Ovary (tissue), 7 donors: ENCODE measurements at regions not wholly inside any gene's neighbourhood (a gene's known extent, or its start where the extent isn't known, plus 50 kb on each side); places are given as distances from the start of the nearest gene placed in this dataset.

Experiments used
- DNase-seq, 5 donors: peaks; one replicate each; pipeline ENCODE4 v3.0.0-alpha.2; 2019 to 2020
- H3K27ac ChIP-seq, 2 donors: fragments of 200-600 bp; one replicate each; pipeline versions ENCODE4 v1.5.1 to v1.8.0; 2019 to 2022
- H3K27me3 ChIP-seq: fragments of 200-600 bp; one replicate; pipeline ENCODE4 v1.8.0; 2022
- H3K36me3 ChIP-seq: fragments of 200-600 bp; sonication (generic); one replicate; pipeline ENCODE4 v1.5.1; 2019
- H3K4me1 ChIP-seq: one replicate; pipeline ENCODE4 v1.8.1; 2013; ENCODE audit warnings: mild to moderate bottlenecking, moderate library complexity; ENCODE audit not compliant: insufficient read depth
- H3K4me3 ChIP-seq: fragments of 200-600 bp; sonication (generic); one replicate; pipeline ENCODE4 v1.5.1; 2017
- H3K9me3 ChIP-seq, 2 donors: fragments of 200-600 bp in 1 of 2; sonication (generic) in 1 of 2; one replicate each; pipeline versions ENCODE4 v1.5.1 to v1.8.1; 2013 to 2019; ENCODE audit warnings: mild to moderate bottlenecking in 1 of 2, moderate library complexity in 1 of 2
- CTCF ChIP-seq, 3 donors: fragments of 450-650 bp in 2 of 3; fragments of 200-600 bp in 1 of 3; IDR thresholded peaks; one replicate each; pipeline versions ENCODE4 v1.5.1 to v1.8.0; 2016 to 2022; ENCODE audit warnings: antibody characterized with exemption in 3 of 3, mild to moderate bottlenecking in 1 of 3
- EP300 ChIP-seq: sonication (generic); formaldehyde crosslinking; IDR thresholded peaks from one replicate; pipeline ENCODE4 v1.6.1; 2017; ENCODE audit warnings: antibody characterized with exemption
- POLR2A ChIP-seq: fragments of 450-650 bp; IDR thresholded peaks from one replicate; pipeline ENCODE4 v1.6.1; 2017; ENCODE audit warnings: antibody characterized with exemption, mild to moderate bottlenecking, moderate library complexity
- WGBS, 3 donors: extraction: QIAGEN DNeasy Blood & Tissue Kit in 1 of 3; methylation state at CpG; one replicate each; pipeline versions ENCODE4 v1.1.5 to v1.1.7; 2013 to 2017; 5-methylcytosine and 5-hydroxymethylcytosine counted together
- intact Hi-C, 4 donors: fragments of 100-400 bp; cut with DNase I; formaldehyde crosslinking; loops; one replicate each; pipeline versions ENCODE4 v1.11.0 to v1.15.1; 2022 to 2023
- donor health status: DM: no; HTN: no; CAD: no; lungs with moderate emphysema.
- donor health status: DM: no; HTN: no; CAD: no.
- donor health status: Bipolar disorder and iron deficiency.
- donor health status: DM: no; HTN: no; CAD: no.
- donor health status: DM: yes; HTN: yes; CAD: no.

DNA sequence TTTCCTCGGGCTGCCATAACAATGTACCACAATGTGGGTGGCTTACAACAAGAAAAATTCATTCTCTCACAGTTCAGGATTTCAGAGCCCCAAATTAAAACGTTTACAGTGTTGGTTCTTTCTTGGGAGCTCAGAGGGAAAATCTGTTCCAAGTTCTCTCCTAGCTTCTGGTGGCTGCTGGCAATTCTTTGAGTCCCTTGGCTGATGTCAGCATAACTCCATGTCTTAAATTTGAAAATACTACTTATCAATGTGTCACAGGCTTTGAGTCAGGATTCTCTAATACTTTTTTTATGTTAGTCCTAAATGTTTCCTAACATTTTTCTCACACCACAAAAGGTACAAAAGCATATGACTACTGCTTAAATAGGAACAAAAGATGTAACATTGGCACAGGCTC is 198.4 kb upstream of the ATXN7L3B start:
- H3K36me3 ChIP-seq = no peaks in the 10 kb centered on the region
- 18 to 50% (median 41%) methylated on average over 2 of the region's 2 CpGs for WGBS, 3 donors
- H3K27me3 ChIP-seq = no peaks in the 10 kb centered on the region
- DNase-seq = no peak
- no peak overlapping the region for H3K27ac ChIP-seq
- intact Hi-C loops = no loop called here
- H3K4me3 ChIP-seq = no peak overlapping the region
- no peaks in the 10 kb centered on the region for H3K4me1 ChIP-seq
- H3K9me3 ChIP-seq = no peaks in the 10 kb centered on the region
- no peak for TF ChIP-seq EP300
- TF ChIP-seq POLR2A = no peak
- no peak for TF ChIP-seq CTCF (IDR thresholded peaks at IDR 0.05)

- no peak overlapping the region for H3K4me3 ChIP-seq
- H3K27me3 ChIP-seq = no peaks in the 10 kb centered on the region
- no peak for TF ChIP-seq EP300
- no peak for TF ChIP-seq POLR2A
- no peak for TF ChIP-seq CTCF (IDR thresholded peaks at IDR 0.05)
- H3K4me1 ChIP-seq = no peaks in the 10 kb centered on the region
- H3K9me3 ChIP-seq = no peaks in the 10 kb centered on the region
- 8 to 12% (median 9%) methylated on average over 3 of the region's 3 CpGs for WGBS, 3 donors
- no peak for DNase-seq
- intact Hi-C loops = loop anchor here in 1 of 4 donors (2.0 kb wide), 1 partner anchor 15 kb away; no protein-coding TSS in a partner anchor
- no peak overlapping the region for H3K27ac ChIP-seq
- no peaks in the 10 kb centered on the region for H3K36me3 ChIP-seq
Measured at GRCh38 chr12:74349925-74350324, 187.7 kb upstream of the ATXN7L3B start.

GRCh38 chr12:74365178-74365964 is 172.3 kb upstream of the ATXN7L3B start:
- Histone ChIP-seq H3K4me3 (no peak overlapping the region), H3K4me1 (no peaks in the 10 kb centered on the region), H3K27ac (no peak overlapping the region), H3K9me3 (no peaks in the 10 kb centered on the region), H3K27me3 (no peaks in the 10 kb centered on the region), H3K36me3 (no peaks in the 10 kb centered on the region)
- peak; percentile 21 to 51 (median 22) for DNase-seq
- TF ChIP-seq CTCF (IDR thresholded peaks at IDR 0.05) = peak in 1 of 3 donors; percentile 25
- no peak for TF ChIP-seq EP300
- no peak for TF ChIP-seq POLR2A
- WGBS, 3 donors = 72 to 73% (median 72%) methylated on average over 6 of the region's 6 CpGs
- intact Hi-C loops = loop anchor here in 1 of 4 donors (2.0 kb wide), 1 partner anchor 15 kb away; no protein-coding TSS in a partner anchor

DNA sequence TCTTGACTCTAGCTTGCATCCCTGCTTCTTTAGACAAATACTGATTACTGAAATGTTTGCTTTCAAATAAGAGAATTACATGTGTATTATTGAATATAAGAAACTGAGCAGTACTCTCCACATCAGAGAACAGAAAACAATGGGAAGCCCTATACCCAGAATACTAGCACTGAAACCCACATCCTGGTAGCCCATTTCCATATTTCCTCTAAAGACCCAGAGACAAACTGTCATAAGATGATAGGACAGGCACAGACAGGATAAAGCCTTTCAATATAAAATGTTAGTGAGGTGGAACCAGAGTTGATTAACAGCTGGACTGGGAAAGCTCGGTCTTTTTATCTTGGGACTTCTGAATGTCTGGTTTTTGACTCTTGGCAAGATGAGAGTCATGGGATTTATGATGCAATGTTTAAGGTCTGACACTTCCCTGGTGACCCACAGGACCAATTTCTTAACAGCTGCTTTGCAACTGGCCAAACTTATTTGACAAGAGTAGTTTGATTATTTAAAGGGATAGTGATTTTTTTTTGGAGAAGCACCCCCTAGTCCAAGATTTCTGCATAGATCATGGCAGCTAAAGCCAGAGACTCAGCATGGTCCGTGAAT is 166.9 kb upstream of the ATXN7L3B start:
- Histone ChIP-seq H3K4me1 (no peaks in the 10 kb centered on the region), H3K27ac (no peak overlapping the region), H3K27me3 (no peaks in the 10 kb centered on the region), H3K9me3 (no peaks in the 10 kb centered on the region), H3K36me3 (no peaks in the 10 kb centered on the region), H3K4me3 (no peak overlapping the region)
- WGBS, 3 donors = 38 to 48% (median 41%) methylated on average over 2 of the region's 2 CpGs
- intact Hi-C loops = no loop called here
- TF ChIP-seq EP300 (no peak), POLR2A (no peak), CTCF (IDR thresholded peaks at IDR 0.05) (no peak)
- DNase-seq = no peak
